K562 (cell line): ENCODE measurements at regions not wholly inside any gene's neighbourhood (a gene's known extent, or its start where the extent isn't known, plus 50 kb on each side); places are given as distances from the start of the nearest gene placed in this dataset.
A peak's percentile ranks its signal among the peaks of the same experiment; 100 is the strongest.

ENCODE experiments used
- DMBX1 ChIP-seq: fragments of 250-450 bp; sonication (Bioruptor Pico); IDR thresholded peaks from 2 replicates; pipeline ENCODE4 v1.8.0; 2022; ENCODE audit warnings: inconsistent platforms, mild to moderate bottlenecking, moderate library complexity, borderline replicate concordance
- E2F8 ChIP-seq: fragments of 450-650 bp; IDR thresholded peaks from 2 replicates; pipeline ENCODE4 v1.7.1; 2018; ENCODE audit warnings: mild to moderate bottlenecking, low read depth; ENCODE audit not compliant: partially characterized antibody
- EHMT2 ChIP-seq: fragments of 450-650 bp; IDR thresholded peaks from 2 replicates; pipeline ENCODE4 v1.6.1; 2018; ENCODE audit warnings: antibody characterized with exemption
- MAFK ChIP-seq: IDR thresholded peaks from 2 replicates; pipeline ENCODE4 v1.6.1; 2011; ENCODE audit warnings: low read length, improper control_type of control experiment
- ZNF316 ChIP-seq: fragments of 450-650 bp; IDR thresholded peaks from 2 replicates; pipeline ENCODE4 v1.6.1; 2016
- TF ChIP-seq, protein P1 (sequence below): sonication (generic); formaldehyde crosslinking; IDR thresholded peaks from 2 replicates; pipeline ENCODE4 v1.8.0; 2023; ENCODE audit warnings: missing genetic modification reagents, mild to moderate bottlenecking, borderline replicate concordance

DNA sequence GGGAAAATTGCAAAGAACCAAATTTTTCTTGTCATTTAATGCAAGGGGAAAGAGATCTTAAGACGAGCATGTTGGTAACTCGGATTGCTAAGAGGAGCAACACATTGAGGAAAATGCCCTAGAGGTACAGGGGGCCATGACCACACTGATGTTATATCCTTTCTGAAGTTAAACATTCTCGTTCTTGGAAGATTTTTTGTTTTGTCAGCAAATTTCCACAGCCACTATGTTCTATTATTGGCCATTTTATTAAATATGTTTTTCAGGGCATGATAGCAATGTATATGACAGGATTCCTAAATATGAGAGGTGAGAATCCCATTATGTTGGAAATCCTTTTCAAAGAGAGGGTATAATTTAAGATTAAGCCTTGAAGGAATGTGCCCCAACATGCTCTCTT is 627.2 kb upstream of the PKN2 start (continued):
- TF ChIP-seq, protein P1, sequence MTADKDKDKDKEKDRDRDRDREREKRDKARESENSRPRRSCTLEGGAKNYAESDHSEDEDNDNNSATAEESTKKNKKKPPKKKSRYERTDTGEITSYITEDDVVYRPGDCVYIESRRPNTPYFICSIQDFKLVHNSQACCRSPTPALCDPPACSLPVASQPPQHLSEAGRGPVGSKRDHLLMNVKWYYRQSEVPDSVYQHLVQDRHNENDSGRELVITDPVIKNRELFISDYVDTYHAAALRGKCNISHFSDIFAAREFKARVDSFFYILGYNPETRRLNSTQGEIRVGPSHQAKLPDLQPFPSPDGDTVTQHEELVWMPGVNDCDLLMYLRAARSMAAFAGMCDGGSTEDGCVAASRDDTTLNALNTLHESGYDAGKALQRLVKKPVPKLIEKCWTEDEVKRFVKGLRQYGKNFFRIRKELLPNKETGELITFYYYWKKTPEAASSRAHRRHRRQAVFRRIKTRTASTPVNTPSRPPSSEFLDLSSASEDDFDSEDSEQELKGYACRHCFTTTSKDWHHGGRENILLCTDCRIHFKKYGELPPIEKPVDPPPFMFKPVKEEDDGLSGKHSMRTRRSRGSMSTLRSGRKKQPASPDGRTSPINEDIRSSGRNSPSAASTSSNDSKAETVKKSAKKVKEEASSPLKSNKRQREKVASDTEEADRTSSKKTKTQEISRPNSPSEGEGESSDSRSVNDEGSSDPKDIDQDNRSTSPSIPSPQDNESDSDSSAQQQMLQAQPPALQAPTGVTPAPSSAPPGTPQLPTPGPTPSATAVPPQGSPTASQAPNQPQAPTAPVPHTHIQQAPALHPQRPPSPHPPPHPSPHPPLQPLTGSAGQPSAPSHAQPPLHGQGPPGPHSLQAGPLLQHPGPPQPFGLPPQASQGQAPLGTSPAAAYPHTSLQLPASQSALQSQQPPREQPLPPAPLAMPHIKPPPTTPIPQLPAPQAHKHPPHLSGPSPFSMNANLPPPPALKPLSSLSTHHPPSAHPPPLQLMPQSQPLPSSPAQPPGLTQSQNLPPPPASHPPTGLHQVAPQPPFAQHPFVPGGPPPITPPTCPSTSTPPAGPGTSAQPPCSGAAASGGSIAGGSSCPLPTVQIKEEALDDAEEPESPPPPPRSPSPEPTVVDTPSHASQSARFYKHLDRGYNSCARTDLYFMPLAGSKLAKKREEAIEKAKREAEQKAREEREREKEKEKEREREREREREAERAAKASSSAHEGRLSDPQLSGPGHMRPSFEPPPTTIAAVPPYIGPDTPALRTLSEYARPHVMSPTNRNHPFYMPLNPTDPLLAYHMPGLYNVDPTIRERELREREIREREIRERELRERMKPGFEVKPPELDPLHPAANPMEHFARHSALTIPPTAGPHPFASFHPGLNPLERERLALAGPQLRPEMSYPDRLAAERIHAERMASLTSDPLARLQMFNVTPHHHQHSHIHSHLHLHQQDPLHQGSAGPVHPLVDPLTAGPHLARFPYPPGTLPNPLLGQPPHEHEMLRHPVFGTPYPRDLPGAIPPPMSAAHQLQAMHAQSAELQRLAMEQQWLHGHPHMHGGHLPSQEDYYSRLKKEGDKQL (CRISPR knock-in tag), result no peak
- peak; percentile 76 for TF ChIP-seq ZNF316
- TF ChIP-seq E2F8, result no peak
- TF ChIP-seq MAFK, result peak; percentile 78
- TF ChIP-seq EHMT2, result no peak
- no peak for TF ChIP-seq DMBX1
